H9 (cell line): ENCODE measurements at regions not wholly inside any gene's neighbourhood (a gene's known extent, or its start where the extent isn't known, plus 50 kb on each side); places are given as distances from the start of the nearest gene placed in this dataset.

Source experiments
- DNase-seq: peaks from one replicate; pipeline ENCODE4 v3.0.0-alpha.2; 2017
- H2AFZ ChIP-seq: one replicate; pipeline ENCODE4 v1.6.1; 2013; ENCODE audit warnings: mild to moderate bottlenecking, low read length, control low read depth, moderate library complexity
- H2AK5ac ChIP-seq: 2 replicates; pipeline ENCODE4 v1.6.1; 2013; ENCODE audit warnings: low read length, control low read depth, mixed read lengths; ENCODE audit not compliant: insufficient read length
- H2BK120ac ChIP-seq: one replicate; pipeline ENCODE4 v1.6.1; 2013; ENCODE audit warnings: low read depth, mild to moderate bottlenecking, low read length, control low read depth, inconsistent platforms; ENCODE audit not compliant: poor library complexity, severe bottlenecking
- H2BK12ac ChIP-seq: 2 replicates; pipeline ENCODE4 v1.6.1; 2013; ENCODE audit warnings: low read length, control low read depth, mixed read lengths, low read depth; ENCODE audit not compliant: insufficient read length
- H2BK15ac ChIP-seq: 2 replicates; pipeline ENCODE4 v1.6.1; 2013; ENCODE audit warnings: low read depth, low read length, control low read depth
- H2BK20ac ChIP-seq: one replicate; pipeline ENCODE4 v1.6.1; 2013; ENCODE audit warnings: low read depth, mild to moderate bottlenecking, low read length, control low read depth, inconsistent platforms; ENCODE audit not compliant: poor library complexity, severe bottlenecking
- H2BK5ac ChIP-seq: 2 replicates; pipeline ENCODE4 v1.6.1; 2013; ENCODE audit warnings: low read length, control low read depth, mixed read lengths; ENCODE audit not compliant: insufficient read length
- H3K14ac ChIP-seq: 2 replicates; pipeline ENCODE4 v1.6.1; 2013; ENCODE audit warnings: low read length, control low read depth; ENCODE audit not compliant: insufficient read depth
- H3K18ac ChIP-seq: 2 replicates; pipeline ENCODE4 v1.6.1; 2013; ENCODE audit warnings: low read depth, mild to moderate bottlenecking, mixed read lengths, low read length, control low read depth; ENCODE audit not compliant: insufficient read length
- H3K23ac ChIP-seq: 2 replicates; pipeline ENCODE4 v1.6.1; 2013; ENCODE audit warnings: low read length, control low read depth, mixed read lengths, low read depth; ENCODE audit not compliant: insufficient read length
- H3K23me2 ChIP-seq: 2 replicates; pipeline ENCODE4 v1.6.1; 2013; ENCODE audit warnings: low read depth, mild to moderate bottlenecking, mixed read lengths, low read length, control low read depth; ENCODE audit not compliant: insufficient read length, poor library complexity, severe bottlenecking
- H3K27ac ChIP-seq: 2 replicates; pipeline ENCODE4 v1.5.1; 2013; ENCODE audit warnings: low read length, control low read depth, mixed read lengths, low read depth; ENCODE audit not compliant: insufficient read length
- H3K27me3 ChIP-seq: 2 replicates; pipeline ENCODE4 v1.6.1; 2013; ENCODE audit warnings: low read length, control low read depth, inconsistent platforms; ENCODE audit not compliant: insufficient read depth
- H3K4ac ChIP-seq: 2 replicates; pipeline ENCODE4 v1.6.1; 2013; ENCODE audit warnings: low read depth, mild to moderate bottlenecking, control low read depth, inconsistent platforms, low read length, moderate library complexity
- H3K4me1 ChIP-seq: 2 replicates; pipeline ENCODE4 v1.6.1; 2013; ENCODE audit warnings: low read length, control low read depth, inconsistent platforms; ENCODE audit not compliant: insufficient read depth
- H3K4me2 ChIP-seq: 2 replicates; pipeline ENCODE4 v1.6.1; 2013; ENCODE audit warnings: low read length, control low read depth, mixed read lengths; ENCODE audit not compliant: insufficient read length, insufficient read depth
- H3K56ac ChIP-seq: 2 replicates; pipeline ENCODE4 v1.6.1; 2013; ENCODE audit warnings: low read depth, mild to moderate bottlenecking, mixed read lengths, low read length, control low read depth; ENCODE audit not compliant: insufficient read length
- H3K79me1 ChIP-seq: 2 replicates; pipeline ENCODE4 v1.6.1; 2013; ENCODE audit warnings: low read depth, mild to moderate bottlenecking, moderate library complexity, low read length, control low read depth, inconsistent platforms; ENCODE audit not compliant: insufficient read depth, poor library complexity, severe bottlenecking
- H3K79me2 ChIP-seq: 2 replicates; pipeline ENCODE4 v1.6.1; 2013; ENCODE audit warnings: low read length, control low read depth, inconsistent platforms; ENCODE audit not compliant: insufficient read depth
- H3K9ac ChIP-seq: 2 replicates; pipeline ENCODE4 v1.6.1; 2013; ENCODE audit warnings: low read length, control low read depth, mixed read lengths; ENCODE audit not compliant: insufficient read length; ENCODE audit errors: extremely low read depth
- H3K9me3 ChIP-seq: one replicate; pipeline ENCODE4 v1.6.1; 2013; ENCODE audit warnings: low read depth, low read length, inconsistent platforms; ENCODE audit not compliant: control insufficient read depth
- H3T11ph ChIP-seq: one replicate; pipeline ENCODE4 v1.6.1; 2013; ENCODE audit warnings: mild to moderate bottlenecking, low read length, control low read depth, inconsistent platforms
- H4K20me1 ChIP-seq: one replicate; pipeline ENCODE4 v1.6.1; 2013; ENCODE audit not compliant: control insufficient read depth, insufficient read length, insufficient read depth
- H4K5ac ChIP-seq: 2 replicates; pipeline ENCODE4 v1.6.1; 2013; ENCODE audit warnings: low read depth, mild to moderate bottlenecking, mixed read lengths, low read length, control low read depth; ENCODE audit not compliant: insufficient read length
- H4K8ac ChIP-seq: replicated peaks from 2 replicates; pipeline ENCODE4 v1.6.1; 2013; ENCODE audit warnings: low read length, control low read depth, mixed read lengths, low read depth; ENCODE audit not compliant: insufficient read length
- H4K91ac ChIP-seq: 2 replicates; pipeline ENCODE4 v1.6.1; 2013; ENCODE audit warnings: low read depth, mild to moderate bottlenecking, moderate library complexity, mixed read lengths, low read length, control low read depth; ENCODE audit not compliant: insufficient read length
- H3K27ac Mint-ChIP-seq, 3 experiments: 2 replicates in 2 of 3; 3 replicates in 1 of 3; pipeline ENCODE4 v1.8.0; 2020 to 2021; ENCODE audit warnings: mixed read lengths in 3 of 3, mild to moderate bottlenecking in 1 of 3, moderate library complexity in 1 of 3
- H3K27me3 Mint-ChIP-seq: 2 replicates; pipeline ENCODE4 v1.8.0; 2021; ENCODE audit warnings: low read depth, mild to moderate bottlenecking, moderate library complexity, mixed read lengths
- H3K36me3 Mint-ChIP-seq, 3 experiments: 2 replicates in 2 of 3; 3 replicates in 1 of 3; pipeline ENCODE4 v1.8.0; 2020 to 2021; ENCODE audit warnings: low read depth in 3 of 3, mixed read lengths in 3 of 3; ENCODE audit not compliant: insufficient read depth in 1 of 3
- H3K4me1 Mint-ChIP-seq, 2 experiments: 2 replicates each; pipeline ENCODE4 v1.8.0; 2020; ENCODE audit warnings: mixed read lengths in 2 of 2
- H3K4me3 Mint-ChIP-seq, 2 experiments: 2 replicates in 1 of 2; 3 replicates in 1 of 2; pipeline ENCODE4 v1.8.0; 2020 to 2021; ENCODE audit warnings: mild to moderate bottlenecking in 2 of 2, mixed read lengths in 2 of 2, moderate library complexity in 1 of 2
- H3K9me3 Mint-ChIP-seq, 2 experiments: 2 replicates in 1 of 2; 3 replicates in 1 of 2; pipeline ENCODE4 v1.8.0; 2020; ENCODE audit warnings: mild to moderate bottlenecking in 2 of 2, mixed read lengths in 2 of 2, moderate library complexity in 1 of 2
- WGBS: extraction: QIAGEN DNeasy Blood & Tissue Kit; methylation state at CpG from one replicate; pipeline ENCODE4 v1.1.7; 2013; ENCODE audit warnings: missing lambda C conversion rate, low lambda C conversion rate, mixed read lengths; ENCODE audit not compliant: insufficient read length; ENCODE audit errors: extremely low coverage; 5-methylcytosine and 5-hydroxymethylcytosine counted together
- TF ChIP-seq, protein P1 (sequence below): fragments of 200-600 bp; sonication (generic); conservative IDR thresholded peaks from 3 replicates; pipeline ENCODE4 v1.8.0; 2021; ENCODE audit warnings: antibody characterized with exemption, mild to moderate bottlenecking

GRCh38 chr2:176675271-176675949 lies 406.2 kb downstream of the MTX2 start:
- Mint-ChIP-seq H3K9me3 (no peaks in the 10 kb centered on the region; a peak in 1 of 5 replicates), H3K27ac (no peak overlapping the region), H3K27me3 (no peaks in the 10 kb centered on the region), H3K4me3 (no peak overlapping the region), H3K36me3 (no peaks in the 10 kb centered on the region), H3K4me1 (peaks cover 31 to 32% of the 10 kb centered on the region in 2 experiments)
- DNase-seq: no peak
- Histone ChIP-seq H2BK20ac (no peak overlapping the region), H3K79me2 (no peaks in the 10 kb centered on the region), H2BK15ac (no peak overlapping the region), H3K14ac (no peak overlapping the region), H2AK5ac (no peak overlapping the region), H3K4me1 (peaks cover 5% of the 10 kb centered on the region; the same call in 1 of the 2 replicates), H2BK12ac (no peak overlapping the region), H3K18ac (no peak overlapping the region), H2BK5ac (no peak overlapping the region), H3K27me3 (no peaks in the 10 kb centered on the region), H2BK120ac (no peak overlapping the region), H3K9ac (no peak overlapping the region), H3K23ac (no peak overlapping the region), H3K56ac (no peak overlapping the region), H3K9me3 (no peaks in the 10 kb centered on the region), H2AFZ (no peak overlapping the region), H4K91ac (no peak overlapping the region), H4K8ac (no peak overlapping the region), H3K23me2 (no peaks in the 10 kb centered on the region), H3K27ac (no peak overlapping the region), H3T11ph (no peak overlapping the region), H4K20me1 (no peaks in the 10 kb centered on the region), H4K5ac (no peak overlapping the region), H3K4ac (no peak overlapping the region), H3K4me2 (no peak overlapping the region), H3K79me1 (no peaks in the 10 kb centered on the region)
- TF ChIP-seq, protein P1, sequence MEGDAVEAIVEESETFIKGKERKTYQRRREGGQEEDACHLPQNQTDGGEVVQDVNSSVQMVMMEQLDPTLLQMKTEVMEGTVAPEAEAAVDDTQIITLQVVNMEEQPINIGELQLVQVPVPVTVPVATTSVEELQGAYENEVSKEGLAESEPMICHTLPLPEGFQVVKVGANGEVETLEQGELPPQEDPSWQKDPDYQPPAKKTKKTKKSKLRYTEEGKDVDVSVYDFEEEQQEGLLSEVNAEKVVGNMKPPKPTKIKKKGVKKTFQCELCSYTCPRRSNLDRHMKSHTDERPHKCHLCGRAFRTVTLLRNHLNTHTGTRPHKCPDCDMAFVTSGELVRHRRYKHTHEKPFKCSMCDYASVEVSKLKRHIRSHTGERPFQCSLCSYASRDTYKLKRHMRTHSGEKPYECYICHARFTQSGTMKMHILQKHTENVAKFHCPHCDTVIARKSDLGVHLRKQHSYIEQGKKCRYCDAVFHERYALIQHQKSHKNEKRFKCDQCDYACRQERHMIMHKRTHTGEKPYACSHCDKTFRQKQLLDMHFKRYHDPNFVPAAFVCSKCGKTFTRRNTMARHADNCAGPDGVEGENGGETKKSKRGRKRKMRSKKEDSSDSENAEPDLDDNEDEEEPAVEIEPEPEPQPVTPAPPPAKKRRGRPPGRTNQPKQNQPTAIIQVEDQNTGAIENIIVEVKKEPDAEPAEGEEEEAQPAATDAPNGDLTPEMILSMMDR: no peak
- no CpG with 5 or more reads among the region's 6 CpGs for WGBS
